Activated naive CD8-positive, alpha-beta T cell treated with anti-CD3 and anti-CD28 coated beads, Interleukin-2, amount 10 ng/mL, durations not matched to agents 7 days and 5 days (primary cell): ENCODE measurements at regions not wholly inside any gene's neighbourhood (a gene's known extent, or its start where the extent isn't known, plus 50 kb on each side); places are given as distances from the start of the nearest gene placed in this dataset.
"Not testable (repeated sequence)": the region's sequence is repeated elsewhere in the genome, so short reads cannot be mapped to it uniquely, and the experiment has no call there.

ENCODE experiments used
- ATAC-seq: fragments of 150-1000 bp; cut with Tn5 transposase; one replicate; pipeline ENCODE4 v1.10.0; 2021; ENCODE audit warnings: low read depth, moderate library complexity
- POLR2A ChIA-PET: fragments of 350-600 bp; sonication (Branson Sonifier 250); formaldehyde crosslinking; loops from one replicate; lab custom pipeline; 2021; ENCODE audit warnings: antibody characterized with exemption; lab: Charles Lee
- DNase-seq: peaks from one replicate; pipeline ENCODE4 v3.0.0; 2021
- H3K27ac Mint-ChIP-seq: one replicate; pipeline ENCODE4 v1.8.0; 2022; ENCODE audit warnings: mild to moderate bottlenecking, mixed read lengths
- H3K27me3 Mint-ChIP-seq: one replicate; pipeline ENCODE4 v1.8.0; 2022; ENCODE audit warnings: mild to moderate bottlenecking, moderate library complexity, mixed read lengths
- H3K36me3 Mint-ChIP-seq: one replicate; pipeline ENCODE4 v1.8.0; 2021; ENCODE audit warnings: mild to moderate bottlenecking, mixed read lengths
- H3K4me1 Mint-ChIP-seq: one replicate; pipeline ENCODE4 v1.8.0; 2021; ENCODE audit warnings: mixed read lengths
- H3K4me3 Mint-ChIP-seq: one replicate; pipeline ENCODE4 v1.8.0; 2022; ENCODE audit warnings: mild to moderate bottlenecking, moderate library complexity, mixed read lengths
- H3K9me3 Mint-ChIP-seq: one replicate; pipeline ENCODE4 v1.8.0; 2021; ENCODE audit warnings: mixed read lengths

- DNase-seq (no peak), ATAC-seq (no peak)
- Mint-ChIP-seq H3K4me1 (no peaks in the 10 kb centered on the region), H3K4me3 (no peak overlapping the region), H3K9me3 (peaks cover 4% of the 10 kb centered on the region), H3K36me3 (no peaks in the 10 kb centered on the region), H3K27me3 (no peaks in the 10 kb centered on the region), H3K27ac (no peak overlapping the region)
- POLR2A ChIA-PET, result no interaction called here
Observed at GRCh38 chr13:54802226-54802625, 1773.6 kb downstream of the OLFM4 start.

DNA sequence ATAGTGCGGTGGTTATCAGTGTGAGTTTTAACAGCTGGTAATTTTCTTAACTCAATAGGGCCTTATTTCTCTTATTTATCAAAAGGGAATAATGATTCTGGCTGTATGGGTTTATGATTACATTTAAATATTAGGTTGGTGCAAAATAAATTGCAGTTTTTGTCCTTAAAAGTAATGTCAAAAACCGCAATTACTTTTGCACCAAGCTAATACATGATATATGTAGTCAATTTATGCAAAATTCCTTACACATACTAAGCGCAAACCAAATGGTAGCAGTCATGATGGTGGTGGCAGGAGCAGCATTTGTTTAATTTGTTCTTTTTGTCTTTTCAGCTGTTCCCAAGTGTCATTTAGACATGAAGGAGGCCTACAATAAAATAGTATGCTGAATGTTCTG, 1777.1 kb downstream of the OLFM4 start:
- Mint-ChIP-seq H3K27ac (no peak overlapping the region), H3K4me3 (no peak overlapping the region), H3K36me3 (no peaks in the 10 kb centered on the region), H3K9me3 (peaks cover 4% of the 10 kb centered on the region), H3K27me3 (no peaks in the 10 kb centered on the region), H3K4me1 (no peaks in the 10 kb centered on the region)
- POLR2A ChIA-PET, result no interaction called here
- DNase-seq (no peak), ATAC-seq (no peak)

- ATAC-seq, DNase-seq, H3K27ac Mint-ChIP-seq, H3K36me3 Mint-ChIP-seq, POLR2A ChIA-PET, H3K27me3 Mint-ChIP-seq, H3K4me1 Mint-ChIP-seq, H3K4me3 Mint-ChIP-seq: not testable (repeated sequence)
- peaks cover 11% of the 10 kb centered on the region for H3K9me3 Mint-ChIP-seq
Observed at GRCh38 chr13:54821938-54822470, 1793.4 kb downstream of the OLFM4 start.

DNA sequence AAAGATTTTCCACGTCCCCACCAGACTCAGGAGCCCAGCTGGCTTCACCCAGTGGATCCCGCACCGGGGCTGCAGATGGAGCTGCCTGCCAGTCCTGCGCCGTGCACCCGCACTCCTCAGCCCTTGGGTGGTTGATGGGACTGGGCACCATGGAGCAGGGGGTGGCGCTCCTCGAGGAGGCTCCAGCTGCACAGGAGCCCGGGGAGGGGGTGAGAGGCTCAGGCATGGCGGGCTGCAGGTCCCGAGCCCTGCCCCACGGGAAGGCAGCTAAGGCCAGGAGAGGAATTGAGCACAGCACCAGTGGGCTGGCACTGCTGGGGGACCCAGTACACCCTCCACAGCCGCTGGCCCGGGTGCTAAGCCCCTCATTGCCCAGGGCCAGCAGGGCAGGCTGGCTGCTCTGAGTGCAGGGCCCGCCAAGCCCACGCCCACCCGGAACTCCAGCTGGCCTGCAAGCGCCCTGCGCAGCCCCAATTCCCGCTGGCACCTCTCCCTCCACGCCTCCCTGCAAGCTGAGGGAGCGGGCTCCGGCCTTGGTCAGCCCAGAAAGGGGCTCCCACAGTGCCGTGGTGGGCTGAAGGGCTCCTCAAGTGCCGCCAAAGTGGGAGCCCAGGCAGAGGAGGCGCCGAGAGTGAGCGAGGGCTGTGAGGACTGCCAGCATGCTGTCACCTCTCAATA, 1800.9 kb downstream of the OLFM4 start:
- ATAC-seq, DNase-seq, H3K27ac Mint-ChIP-seq, H3K4me1 Mint-ChIP-seq, POLR2A ChIA-PET, H3K4me3 Mint-ChIP-seq, H3K27me3 Mint-ChIP-seq, H3K36me3 Mint-ChIP-seq, H3K9me3 Mint-ChIP-seq: not testable (repeated sequence)

DNA sequence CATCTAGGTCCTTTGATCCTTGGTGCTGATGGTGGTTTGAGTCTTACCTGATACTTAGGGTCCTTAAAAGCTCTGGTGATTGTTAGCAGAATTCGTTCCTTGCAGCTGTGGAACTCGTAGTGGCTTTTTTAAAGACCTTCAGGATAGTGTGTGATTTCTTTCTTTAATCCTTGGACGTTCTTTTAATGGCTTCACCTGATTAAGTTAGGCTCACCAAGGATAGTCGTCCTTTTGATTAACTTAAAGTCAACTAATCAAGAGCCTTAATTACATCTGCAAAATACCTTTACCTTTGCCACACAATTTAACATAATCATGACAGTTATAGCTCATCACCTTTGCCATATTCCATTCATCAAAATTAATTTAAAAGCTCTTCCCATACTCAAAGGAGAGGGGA, 1807.7 kb downstream of the OLFM4 start:
- Mint-ChIP-seq H3K27me3 (no peaks in the 10 kb centered on the region), H3K4me1 (no peaks in the 10 kb centered on the region), H3K4me3 (no peak overlapping the region), H3K36me3 (no peaks in the 10 kb centered on the region), H3K9me3 (peaks cover 3% of the 10 kb centered on the region), H3K27ac (no peak overlapping the region)
- POLR2A ChIA-PET, result no interaction called here
- DNase-seq (no peak), ATAC-seq (no peak)

DNA sequence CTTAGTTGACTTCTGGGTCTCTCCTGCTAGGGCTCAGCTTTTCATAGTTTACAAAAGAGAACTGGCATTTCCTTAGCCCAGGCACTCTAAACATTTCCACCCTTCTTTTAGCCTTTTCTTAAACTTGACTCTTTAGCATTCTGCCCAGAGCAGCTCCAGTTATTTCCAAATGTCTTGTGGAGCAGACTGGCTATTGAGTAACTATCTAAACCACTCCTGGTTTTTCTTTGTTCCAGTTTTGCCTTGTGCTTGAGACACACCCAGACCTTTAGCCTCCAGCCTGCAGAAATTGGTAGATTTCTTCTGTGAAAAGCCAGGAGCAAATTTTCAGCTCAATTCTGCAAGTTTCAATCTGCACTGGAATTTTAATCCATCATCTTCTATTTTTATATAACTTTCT, 1813.1 kb downstream of the OLFM4 start:
- H3K4me1 Mint-ChIP-seq, result no peaks in the 10 kb centered on the region
- no peaks in the 10 kb centered on the region for H3K27me3 Mint-ChIP-seq
- no peak for ATAC-seq
- no peak overlapping the region for H3K27ac Mint-ChIP-seq
- POLR2A ChIA-PET, result no interaction called here
- H3K4me3 Mint-ChIP-seq, result no peak overlapping the region
- no peak for DNase-seq
- H3K36me3 Mint-ChIP-seq, result no peaks in the 10 kb centered on the region
- H3K9me3 Mint-ChIP-seq, result no peaks in the 10 kb centered on the region

DNA sequence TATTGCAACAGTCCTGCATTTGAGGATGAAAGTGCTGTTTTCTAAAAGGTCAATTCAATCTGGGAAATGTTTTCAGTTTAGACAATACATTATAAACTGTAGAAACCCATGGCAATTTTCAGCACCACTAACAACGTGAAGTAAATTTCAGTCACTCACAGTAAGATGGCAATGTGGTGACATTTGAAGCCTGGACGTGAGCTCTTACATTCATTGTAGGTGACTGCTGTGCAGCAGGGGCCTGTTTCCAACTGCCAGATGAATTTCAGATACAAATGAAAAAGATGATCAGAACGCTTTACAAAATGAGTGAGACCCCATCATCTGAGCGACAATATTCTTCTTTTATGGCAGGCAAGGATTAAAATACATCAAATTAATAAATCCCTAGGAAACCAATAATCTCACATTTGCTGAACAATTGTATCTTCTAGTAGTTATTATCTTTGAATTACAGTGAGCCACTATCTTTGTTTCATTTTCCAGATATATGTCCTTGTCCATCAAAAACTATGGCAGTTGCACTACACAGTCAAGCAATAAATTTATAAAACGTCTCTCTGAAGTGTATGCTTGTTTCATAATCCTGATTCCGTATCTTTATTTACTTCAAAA, 1816.8 kb downstream of the OLFM4 start:
- Mint-ChIP-seq H3K4me3 (no peak overlapping the region), H3K36me3 (no peaks in the 10 kb centered on the region), H3K9me3 (peaks cover 2% of the 10 kb centered on the region), H3K27me3 (no peaks in the 10 kb centered on the region), H3K4me1 (no peaks in the 10 kb centered on the region), H3K27ac (no peak overlapping the region)
- DNase-seq (no peak), ATAC-seq (no peak)
- POLR2A ChIA-PET, result no interaction called here

DNA sequence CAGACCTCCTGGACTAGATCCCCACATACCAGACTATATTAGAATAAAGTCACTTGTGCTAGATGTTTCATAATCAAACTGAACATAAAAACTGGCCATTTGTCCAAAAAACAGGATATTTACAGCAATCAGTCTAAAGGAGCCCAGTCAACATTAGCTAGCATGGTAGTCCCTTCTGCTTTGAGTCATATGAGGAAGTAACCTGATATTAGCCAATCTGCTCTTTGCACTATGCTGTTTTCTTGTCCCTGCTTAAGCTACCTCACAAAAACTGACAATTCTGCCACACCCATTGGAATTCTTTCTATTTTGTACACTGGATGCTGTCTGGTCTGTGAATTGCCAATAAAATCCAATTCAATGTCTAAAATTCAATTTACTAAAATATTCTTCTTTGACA, 1824.2 kb downstream of the OLFM4 start:
- Mint-ChIP-seq H3K36me3 (no peaks in the 10 kb centered on the region), H3K9me3 (peaks cover 4% of the 10 kb centered on the region), H3K27ac (no peak overlapping the region), H3K4me3 (no peak overlapping the region), H3K27me3 (no peaks in the 10 kb centered on the region), H3K4me1 (no peaks in the 10 kb centered on the region)
- no peak for ATAC-seq
- POLR2A ChIA-PET, result no interaction called here
- no peak for DNase-seq

DNA sequence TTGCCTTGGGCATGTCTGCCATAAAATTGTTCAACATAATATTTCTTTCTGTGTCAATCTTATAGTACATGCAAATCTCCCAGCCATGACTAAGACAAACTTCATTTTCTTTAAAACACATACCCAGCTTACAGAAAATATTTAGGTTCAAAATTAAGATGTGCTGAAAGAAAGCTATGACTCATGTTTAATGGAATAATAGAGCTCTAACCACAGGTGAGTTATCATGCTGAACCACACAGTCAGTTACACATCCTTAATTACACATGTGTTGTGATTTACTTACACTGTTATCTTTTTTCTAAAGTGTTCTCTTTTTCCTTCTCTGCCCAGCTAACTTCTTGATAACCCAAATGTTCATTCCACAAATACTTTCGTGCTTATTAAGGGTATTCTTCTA, 1831.2 kb downstream of the OLFM4 start:
- Mint-ChIP-seq H3K27me3 (no peaks in the 10 kb centered on the region), H3K4me1 (no peaks in the 10 kb centered on the region), H3K9me3 (peaks cover 2% of the 10 kb centered on the region), H3K27ac (no peak overlapping the region), H3K4me3 (no peak overlapping the region), H3K36me3 (no peaks in the 10 kb centered on the region)
- POLR2A ChIA-PET, result no interaction called here
- no peak for ATAC-seq
- no peak for DNase-seq

- H3K27me3 Mint-ChIP-seq, result no peaks in the 10 kb centered on the region
- DNase-seq (no peak), ATAC-seq (no peak)
- H3K36me3 Mint-ChIP-seq, result no peaks in the 10 kb centered on the region
- POLR2A ChIA-PET, result no interaction called here
- no peaks in the 10 kb centered on the region for H3K4me1 Mint-ChIP-seq
- H3K4me3 Mint-ChIP-seq, result no peak overlapping the region
- H3K27ac Mint-ChIP-seq, result no peak overlapping the region
- H3K9me3 Mint-ChIP-seq, result peaks cover 2% of the 10 kb centered on the region
Observed at GRCh38 chr13:54875111-54875510, 1846.5 kb downstream of the OLFM4 start.

DNA sequence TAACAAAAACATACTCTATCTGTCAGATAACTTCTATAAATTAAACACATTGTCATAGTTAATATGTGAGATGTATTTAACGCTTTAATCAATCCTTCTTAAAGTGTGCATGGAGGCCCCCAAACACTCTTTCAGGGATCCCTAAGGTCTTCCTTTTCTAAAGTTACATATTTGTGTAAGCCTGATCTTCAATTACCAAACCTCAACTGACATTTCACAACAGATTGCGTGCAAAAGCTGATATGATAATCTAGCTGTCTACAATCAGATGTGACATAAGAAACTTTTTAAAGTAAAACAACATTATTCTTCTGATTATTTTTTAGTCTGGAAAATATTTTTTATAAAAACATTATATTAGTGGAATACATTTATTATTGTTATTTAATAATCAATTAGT, 1850.4 kb downstream of the OLFM4 start:
- Mint-ChIP-seq H3K27me3 (no peaks in the 10 kb centered on the region), H3K4me1 (no peaks in the 10 kb centered on the region), H3K27ac (no peak overlapping the region), H3K36me3 (no peaks in the 10 kb centered on the region), H3K9me3 (peaks cover 4% of the 10 kb centered on the region), H3K4me3 (no peak overlapping the region)
- no peak for ATAC-seq
- no peak for DNase-seq
- POLR2A ChIA-PET, result no interaction called here

DNA sequence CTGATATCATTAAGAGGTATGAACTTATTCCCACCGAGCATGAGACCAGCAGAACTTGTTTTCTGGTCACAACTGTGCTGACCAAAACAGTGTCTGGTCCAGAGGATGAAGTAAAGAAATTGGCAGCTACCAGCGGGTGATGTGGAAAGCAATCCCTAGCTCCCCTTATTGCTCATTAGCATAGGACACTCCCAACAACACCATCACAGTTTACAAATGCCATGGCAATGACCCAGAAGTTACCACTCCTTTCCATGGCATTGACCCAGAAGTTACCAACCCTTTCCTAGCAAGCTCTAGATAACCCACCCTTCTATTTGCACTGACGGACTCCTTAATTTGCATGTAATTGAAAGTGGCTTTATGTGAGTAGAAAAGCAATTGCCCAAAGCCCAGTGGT, 1856.1 kb downstream of the OLFM4 start:
- H3K36me3 Mint-ChIP-seq, result no peaks in the 10 kb centered on the region
- no peak overlapping the region for H3K27ac Mint-ChIP-seq
- ATAC-seq (no peak), DNase-seq (no peak)
- H3K4me3 Mint-ChIP-seq, result no peak overlapping the region
- POLR2A ChIA-PET, result no interaction called here
- peaks cover 6% of the 10 kb centered on the region for H3K9me3 Mint-ChIP-seq
- no peaks in the 10 kb centered on the region for H3K4me1 Mint-ChIP-seq
- H3K27me3 Mint-ChIP-seq, result no peaks in the 10 kb centered on the region

DNA sequence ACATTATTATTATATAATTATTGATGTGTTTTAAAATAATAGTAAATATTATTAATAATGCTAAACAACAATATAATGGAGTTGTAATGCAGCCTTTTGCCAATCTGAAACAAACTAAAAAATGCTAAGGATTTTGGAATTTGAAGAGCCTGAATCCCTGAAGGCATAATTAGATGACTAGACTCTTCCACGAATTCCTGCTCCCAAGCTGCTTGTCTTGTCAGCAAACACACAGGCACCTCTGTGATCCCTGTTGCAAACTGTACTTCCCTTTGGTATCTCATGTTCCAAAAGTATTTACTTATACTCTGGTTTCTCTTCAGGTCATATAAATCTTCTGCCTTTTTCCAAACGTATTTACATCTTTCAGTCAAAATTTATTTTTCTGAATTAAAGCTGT, 1862.4 kb downstream of the OLFM4 start:
- Mint-ChIP-seq H3K9me3 (peaks cover 4% of the 10 kb centered on the region), H3K4me1 (no peaks in the 10 kb centered on the region)

DNA sequence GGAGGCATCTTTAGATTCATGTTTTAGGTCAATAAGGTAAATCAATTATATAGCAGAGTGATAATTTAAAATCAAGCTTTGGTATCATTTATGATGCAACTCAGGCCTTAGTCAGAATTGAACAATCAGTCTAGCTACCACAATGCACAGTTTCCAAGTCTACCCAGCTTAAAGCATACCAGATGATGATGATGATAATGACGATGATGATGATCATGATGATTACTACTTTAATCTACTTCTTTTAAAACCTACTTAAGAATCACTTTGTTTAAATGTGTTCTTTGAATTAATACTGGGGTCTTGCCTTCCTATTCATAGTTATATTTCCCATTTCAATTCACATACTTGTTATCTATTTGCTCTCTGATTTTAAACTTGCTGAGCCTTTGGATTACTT, 1872.7 kb downstream of the OLFM4 start:
- Mint-ChIP-seq H3K36me3 (no peaks in the 10 kb centered on the region), H3K27me3 (no peaks in the 10 kb centered on the region), H3K4me1 (no peaks in the 10 kb centered on the region), H3K4me3 (no peak overlapping the region), H3K27ac (no peak overlapping the region), H3K9me3 (peaks cover 1% of the 10 kb centered on the region)
- DNase-seq, result no peak
- ATAC-seq, result no peak
- POLR2A ChIA-PET, result no interaction called here

More for the DNA sequence above, 1862.4 kb downstream of the OLFM4 start:
- no peak overlapping the region for H3K4me3 Mint-ChIP-seq
- H3K36me3 Mint-ChIP-seq, result no peaks in the 10 kb centered on the region
- POLR2A ChIA-PET, result no interaction called here
- H3K27ac Mint-ChIP-seq, result no peak overlapping the region
- ATAC-seq, result no peak
- H3K27me3 Mint-ChIP-seq, result no peaks in the 10 kb centered on the region
- DNase-seq, result no peak
